H9 (cell line): ENCODE measurements at regions not wholly inside any gene's neighbourhood (a gene's known extent, or its start where the extent isn't known, plus 50 kb on each side); places are given as distances from the start of the nearest gene placed in this dataset.

ENCODE experiments used
- DNase-seq: peaks from one replicate; pipeline ENCODE4 v3.0.0-alpha.2; 2017
- H2AFZ ChIP-seq: one replicate; pipeline ENCODE4 v1.6.1; 2013; ENCODE audit warnings: mild to moderate bottlenecking, low read length, control low read depth, moderate library complexity
- H2AK5ac ChIP-seq: 2 replicates; pipeline ENCODE4 v1.6.1; 2013; ENCODE audit warnings: low read length, control low read depth, mixed read lengths; ENCODE audit not compliant: insufficient read length
- H2BK120ac ChIP-seq: one replicate; pipeline ENCODE4 v1.6.1; 2013; ENCODE audit warnings: low read depth, mild to moderate bottlenecking, low read length, control low read depth, inconsistent platforms; ENCODE audit not compliant: poor library complexity, severe bottlenecking
- H2BK12ac ChIP-seq: 2 replicates; pipeline ENCODE4 v1.6.1; 2013; ENCODE audit warnings: low read length, control low read depth, mixed read lengths, low read depth; ENCODE audit not compliant: insufficient read length
- H2BK15ac ChIP-seq: 2 replicates; pipeline ENCODE4 v1.6.1; 2013; ENCODE audit warnings: low read depth, low read length, control low read depth
- H2BK20ac ChIP-seq: one replicate; pipeline ENCODE4 v1.6.1; 2013; ENCODE audit warnings: low read depth, mild to moderate bottlenecking, low read length, control low read depth, inconsistent platforms; ENCODE audit not compliant: poor library complexity, severe bottlenecking
- H2BK5ac ChIP-seq: 2 replicates; pipeline ENCODE4 v1.6.1; 2013; ENCODE audit warnings: low read length, control low read depth, mixed read lengths; ENCODE audit not compliant: insufficient read length
- H3K14ac ChIP-seq: 2 replicates; pipeline ENCODE4 v1.6.1; 2013; ENCODE audit warnings: low read length, control low read depth; ENCODE audit not compliant: insufficient read depth
- H3K18ac ChIP-seq: 2 replicates; pipeline ENCODE4 v1.6.1; 2013; ENCODE audit warnings: low read depth, mild to moderate bottlenecking, mixed read lengths, low read length, control low read depth; ENCODE audit not compliant: insufficient read length
- H3K23ac ChIP-seq: 2 replicates; pipeline ENCODE4 v1.6.1; 2013; ENCODE audit warnings: low read length, control low read depth, mixed read lengths, low read depth; ENCODE audit not compliant: insufficient read length
- H3K23me2 ChIP-seq: 2 replicates; pipeline ENCODE4 v1.6.1; 2013; ENCODE audit warnings: low read depth, mild to moderate bottlenecking, mixed read lengths, low read length, control low read depth; ENCODE audit not compliant: insufficient read length, poor library complexity, severe bottlenecking
- H3K27ac ChIP-seq: 2 replicates; pipeline ENCODE4 v1.5.1; 2013; ENCODE audit warnings: low read length, control low read depth, mixed read lengths, low read depth; ENCODE audit not compliant: insufficient read length
- H3K27me3 ChIP-seq: 2 replicates; pipeline ENCODE4 v1.6.1; 2013; ENCODE audit warnings: low read length, control low read depth, inconsistent platforms; ENCODE audit not compliant: insufficient read depth
- H3K4ac ChIP-seq: 2 replicates; pipeline ENCODE4 v1.6.1; 2013; ENCODE audit warnings: low read depth, mild to moderate bottlenecking, control low read depth, inconsistent platforms, low read length, moderate library complexity
- H3K4me1 ChIP-seq: 2 replicates; pipeline ENCODE4 v1.6.1; 2013; ENCODE audit warnings: low read length, control low read depth, inconsistent platforms; ENCODE audit not compliant: insufficient read depth
- H3K4me2 ChIP-seq: 2 replicates; pipeline ENCODE4 v1.6.1; 2013; ENCODE audit warnings: low read length, control low read depth, mixed read lengths; ENCODE audit not compliant: insufficient read length, insufficient read depth
- H3K56ac ChIP-seq: 2 replicates; pipeline ENCODE4 v1.6.1; 2013; ENCODE audit warnings: low read depth, mild to moderate bottlenecking, mixed read lengths, low read length, control low read depth; ENCODE audit not compliant: insufficient read length
- H3K79me1 ChIP-seq: 2 replicates; pipeline ENCODE4 v1.6.1; 2013; ENCODE audit warnings: low read depth, mild to moderate bottlenecking, moderate library complexity, low read length, control low read depth, inconsistent platforms; ENCODE audit not compliant: insufficient read depth, poor library complexity, severe bottlenecking
- H3K79me2 ChIP-seq: 2 replicates; pipeline ENCODE4 v1.6.1; 2013; ENCODE audit warnings: low read length, control low read depth, inconsistent platforms; ENCODE audit not compliant: insufficient read depth
- H3K9ac ChIP-seq: 2 replicates; pipeline ENCODE4 v1.6.1; 2013; ENCODE audit warnings: low read length, control low read depth, mixed read lengths; ENCODE audit not compliant: insufficient read length; ENCODE audit errors: extremely low read depth
- H3K9me3 ChIP-seq: one replicate; pipeline ENCODE4 v1.6.1; 2013; ENCODE audit warnings: low read depth, low read length, inconsistent platforms; ENCODE audit not compliant: control insufficient read depth
- H3T11ph ChIP-seq: one replicate; pipeline ENCODE4 v1.6.1; 2013; ENCODE audit warnings: mild to moderate bottlenecking, low read length, control low read depth, inconsistent platforms
- H4K20me1 ChIP-seq: one replicate; pipeline ENCODE4 v1.6.1; 2013; ENCODE audit not compliant: control insufficient read depth, insufficient read length, insufficient read depth
- H4K5ac ChIP-seq: 2 replicates; pipeline ENCODE4 v1.6.1; 2013; ENCODE audit warnings: low read depth, mild to moderate bottlenecking, mixed read lengths, low read length, control low read depth; ENCODE audit not compliant: insufficient read length
- H4K8ac ChIP-seq: replicated peaks from 2 replicates; pipeline ENCODE4 v1.6.1; 2013; ENCODE audit warnings: low read length, control low read depth, mixed read lengths, low read depth; ENCODE audit not compliant: insufficient read length
- H4K91ac ChIP-seq: 2 replicates; pipeline ENCODE4 v1.6.1; 2013; ENCODE audit warnings: low read depth, mild to moderate bottlenecking, moderate library complexity, mixed read lengths, low read length, control low read depth; ENCODE audit not compliant: insufficient read length
- H3K27ac Mint-ChIP-seq, 3 experiments: 2 replicates in 2 of 3; 3 replicates in 1 of 3; pipeline ENCODE4 v1.8.0; 2020 to 2021; ENCODE audit warnings: mixed read lengths in 3 of 3, mild to moderate bottlenecking in 1 of 3, moderate library complexity in 1 of 3
- H3K27me3 Mint-ChIP-seq: 2 replicates; pipeline ENCODE4 v1.8.0; 2021; ENCODE audit warnings: low read depth, mild to moderate bottlenecking, moderate library complexity, mixed read lengths
- H3K36me3 Mint-ChIP-seq, 3 experiments: 2 replicates in 2 of 3; 3 replicates in 1 of 3; pipeline ENCODE4 v1.8.0; 2020 to 2021; ENCODE audit warnings: low read depth in 3 of 3, mixed read lengths in 3 of 3; ENCODE audit not compliant: insufficient read depth in 1 of 3
- H3K4me1 Mint-ChIP-seq, 2 experiments: 2 replicates each; pipeline ENCODE4 v1.8.0; 2020; ENCODE audit warnings: mixed read lengths in 2 of 2
- H3K4me3 Mint-ChIP-seq, 2 experiments: 2 replicates in 1 of 2; 3 replicates in 1 of 2; pipeline ENCODE4 v1.8.0; 2020 to 2021; ENCODE audit warnings: mild to moderate bottlenecking in 2 of 2, mixed read lengths in 2 of 2, moderate library complexity in 1 of 2
- H3K9me3 Mint-ChIP-seq, 2 experiments: 2 replicates in 1 of 2; 3 replicates in 1 of 2; pipeline ENCODE4 v1.8.0; 2020; ENCODE audit warnings: mild to moderate bottlenecking in 2 of 2, mixed read lengths in 2 of 2, moderate library complexity in 1 of 2
- WGBS: extraction: QIAGEN DNeasy Blood & Tissue Kit; methylation state at CpG from one replicate; pipeline ENCODE4 v1.1.7; 2013; ENCODE audit warnings: missing lambda C conversion rate, low lambda C conversion rate, mixed read lengths; ENCODE audit not compliant: insufficient read length; ENCODE audit errors: extremely low coverage; 5-methylcytosine and 5-hydroxymethylcytosine counted together
- TF ChIP-seq, protein P1 (sequence below): fragments of 200-600 bp; sonication (generic); conservative IDR thresholded peaks from 3 replicates; pipeline ENCODE4 v1.8.0; 2021; ENCODE audit warnings: antibody characterized with exemption, mild to moderate bottlenecking

DNA sequence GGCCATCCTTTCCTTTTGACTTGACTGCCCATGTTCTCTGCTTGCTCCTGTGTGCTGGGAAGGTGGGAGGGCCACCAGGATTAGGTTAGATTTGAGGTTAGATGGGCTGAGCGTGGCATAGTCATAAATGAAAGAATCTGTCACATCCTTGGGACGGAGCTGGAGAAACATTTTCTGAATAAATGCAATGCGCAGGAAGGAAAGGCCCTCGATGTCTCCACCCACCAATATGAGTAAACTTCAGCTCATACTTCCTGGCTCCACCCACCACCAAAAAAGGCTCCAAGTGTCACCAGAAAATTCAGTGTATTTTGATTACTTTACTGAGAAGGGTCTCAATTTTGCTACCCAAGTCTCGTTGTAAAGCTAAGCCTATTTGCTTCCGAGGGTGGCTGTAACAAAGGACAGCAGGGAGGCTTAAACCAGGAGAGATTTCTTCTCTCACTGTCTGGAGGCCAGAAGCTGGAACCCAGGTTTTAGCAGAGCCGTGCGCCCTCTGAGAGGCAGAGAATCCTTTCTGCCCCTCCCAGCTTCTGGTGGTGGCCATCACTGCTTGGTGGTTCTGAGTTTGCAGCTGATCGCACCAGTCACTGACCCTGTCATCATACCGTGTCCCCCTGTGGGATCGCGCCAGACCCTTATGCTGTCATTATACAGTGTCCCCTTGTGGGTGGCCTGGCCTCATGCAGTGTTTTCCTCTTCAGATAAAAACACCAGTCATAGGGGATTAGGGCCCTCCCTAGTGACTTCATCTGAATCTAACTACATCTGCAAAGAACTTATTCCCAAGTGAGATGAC, 137.8 kb downstream of the TTLL2 start:
- Histone ChIP-seq H4K5ac (no peak overlapping the region), H3K23me2 (no peaks in the 10 kb centered on the region), H3K56ac (no peak overlapping the region), H3K14ac (no peak overlapping the region), H4K8ac (no peak overlapping the region), H3K4me2 (no peak overlapping the region), H3K9ac (no peak overlapping the region), H2AFZ (no peak overlapping the region), H2BK120ac (no peak overlapping the region), H3K4me1 (no peaks in the 10 kb centered on the region), H4K91ac (no peak overlapping the region), H3K79me2 (no peaks in the 10 kb centered on the region), H4K20me1 (no peaks in the 10 kb centered on the region), H3T11ph (no peak overlapping the region), H3K4ac (no peak overlapping the region), H2BK20ac (no peak overlapping the region), H3K18ac (no peak overlapping the region), H2BK15ac (no peak overlapping the region), H3K9me3 (no peaks in the 10 kb centered on the region), H2BK5ac (no peak overlapping the region), H3K23ac (no peak overlapping the region), H3K27me3 (no peaks in the 10 kb centered on the region), H2AK5ac (no peak overlapping the region), H2BK12ac (no peak overlapping the region), H3K79me1 (no peaks in the 10 kb centered on the region), H3K27ac (no peak overlapping the region)
- peaks cover 8 to 27% of the 10 kb centered on the region in 2 experiments for H3K4me1 Mint-ChIP-seq
- TF ChIP-seq, protein P1, sequence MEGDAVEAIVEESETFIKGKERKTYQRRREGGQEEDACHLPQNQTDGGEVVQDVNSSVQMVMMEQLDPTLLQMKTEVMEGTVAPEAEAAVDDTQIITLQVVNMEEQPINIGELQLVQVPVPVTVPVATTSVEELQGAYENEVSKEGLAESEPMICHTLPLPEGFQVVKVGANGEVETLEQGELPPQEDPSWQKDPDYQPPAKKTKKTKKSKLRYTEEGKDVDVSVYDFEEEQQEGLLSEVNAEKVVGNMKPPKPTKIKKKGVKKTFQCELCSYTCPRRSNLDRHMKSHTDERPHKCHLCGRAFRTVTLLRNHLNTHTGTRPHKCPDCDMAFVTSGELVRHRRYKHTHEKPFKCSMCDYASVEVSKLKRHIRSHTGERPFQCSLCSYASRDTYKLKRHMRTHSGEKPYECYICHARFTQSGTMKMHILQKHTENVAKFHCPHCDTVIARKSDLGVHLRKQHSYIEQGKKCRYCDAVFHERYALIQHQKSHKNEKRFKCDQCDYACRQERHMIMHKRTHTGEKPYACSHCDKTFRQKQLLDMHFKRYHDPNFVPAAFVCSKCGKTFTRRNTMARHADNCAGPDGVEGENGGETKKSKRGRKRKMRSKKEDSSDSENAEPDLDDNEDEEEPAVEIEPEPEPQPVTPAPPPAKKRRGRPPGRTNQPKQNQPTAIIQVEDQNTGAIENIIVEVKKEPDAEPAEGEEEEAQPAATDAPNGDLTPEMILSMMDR = no peak
- H3K27ac Mint-ChIP-seq = no peak overlapping the region
- no CpG with 5 or more reads among the region's 12 CpGs for WGBS
- H3K27me3 Mint-ChIP-seq = peaks cover 2% of the 10 kb centered on the region
- DNase-seq = no peak
- no peaks in the 10 kb centered on the region; a peak in 1 of 7 replicates for H3K36me3 Mint-ChIP-seq
- no peaks in the 10 kb centered on the region for H3K9me3 Mint-ChIP-seq
- H3K4me3 Mint-ChIP-seq = no peak overlapping the region
